ENCODE measurements at regions not wholly inside any gene's neighbourhood (a gene's known extent, or its start where the extent isn't known, plus 50 kb on each side); places are given as distances from the start of the nearest gene placed in this dataset.

DNA sequence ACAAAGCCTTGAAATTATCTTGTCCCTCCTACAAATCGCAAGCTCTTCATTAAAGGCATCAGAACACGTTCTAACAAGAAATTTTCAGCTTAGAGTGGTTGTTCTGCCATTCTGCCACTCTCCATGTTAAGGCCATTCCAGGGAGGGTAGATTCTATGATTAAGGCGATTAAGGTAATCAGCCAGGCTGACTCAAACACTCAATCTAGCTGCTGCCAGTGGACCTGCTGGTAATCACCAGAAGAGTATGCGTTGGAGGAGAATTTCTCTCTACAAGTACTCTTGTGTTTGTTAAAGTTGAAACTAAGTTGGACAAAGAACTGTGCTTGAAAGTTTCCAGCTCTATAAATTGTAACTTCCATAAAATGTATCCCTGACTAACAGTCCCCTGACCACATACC is 149.2 kb upstream of the COL1A2 start:
- Histone ChIP-seq H2AFZ (ENCODE audit: low read depth, low read length) (no peak overlapping the region), H3K4me2 (ENCODE audit: insufficient read depth, low read length) (no peak overlapping the region), H4K20me1 (replicated peaks; ENCODE audit: control insufficient read depth, insufficient read depth, low read length) (no peaks in the 10 kb centered on the region), H3K4me3 (no peak overlapping the region), H3K9ac (ENCODE audit: insufficient read depth in 1 of 2, low read depth in 2 of 2, low read length in 2 of 2) (no peak overlapping the region), H3K36me3 (ENCODE audit: control insufficient read depth, insufficient read depth, low read length) (no peaks in the 10 kb centered on the region), H3K27me3 (ENCODE audit: control insufficient read depth in 2 of 2, insufficient read depth in 2 of 2, low read length in 2 of 2) (no peaks in the 10 kb centered on the region), H3K9me3 (replicated peaks; ENCODE audit: control insufficient read depth, insufficient read depth, low read depth, low read length) (no peaks in the 10 kb centered on the region), H3K79me2 (ENCODE audit: control insufficient read depth, insufficient read depth, low read length) (no peaks in the 10 kb centered on the region), H3K9me1 (ENCODE audit: control insufficient read depth, insufficient read depth, low read length) (no peaks in the 10 kb centered on the region), H3K4me1 (replicated peaks in 1 of 2; ENCODE audit: control insufficient read depth in 2 of 2, insufficient read depth in 2 of 2, low read length in 2 of 2) (no peaks in the 10 kb centered on the region), H3K27ac (ENCODE audit: extremely low read depth, low read depth, low read length) (no peak overlapping the region)
- BruUV-seq (replicated peaks): no TSS peak
- TF ChIP-seq NFIX (CRISPR knock-in tag; IDR thresholded peaks at IDR 0.05; ENCODE audit: low read depth): no peak
- TF ChIP-seq ZNF79 (CRISPR knock-in tag; IDR thresholded peaks at IDR 0.05; ENCODE audit: low read depth): no peak
- no peak for TF ChIP-seq SNRNP70 (optimal IDR thresholded peaks at IDR 0.05; ENCODE audit: low read depth, low read length)
- TF ChIP-seq PHTF2 (CRISPR knock-in tag; IDR thresholded peaks at IDR 0.05): no peak
- no peak for TF ChIP-seq TGIF2 (CRISPR knock-in tag; IDR thresholded peaks at IDR 0.05)
- TF ChIP-seq, protein P1, sequence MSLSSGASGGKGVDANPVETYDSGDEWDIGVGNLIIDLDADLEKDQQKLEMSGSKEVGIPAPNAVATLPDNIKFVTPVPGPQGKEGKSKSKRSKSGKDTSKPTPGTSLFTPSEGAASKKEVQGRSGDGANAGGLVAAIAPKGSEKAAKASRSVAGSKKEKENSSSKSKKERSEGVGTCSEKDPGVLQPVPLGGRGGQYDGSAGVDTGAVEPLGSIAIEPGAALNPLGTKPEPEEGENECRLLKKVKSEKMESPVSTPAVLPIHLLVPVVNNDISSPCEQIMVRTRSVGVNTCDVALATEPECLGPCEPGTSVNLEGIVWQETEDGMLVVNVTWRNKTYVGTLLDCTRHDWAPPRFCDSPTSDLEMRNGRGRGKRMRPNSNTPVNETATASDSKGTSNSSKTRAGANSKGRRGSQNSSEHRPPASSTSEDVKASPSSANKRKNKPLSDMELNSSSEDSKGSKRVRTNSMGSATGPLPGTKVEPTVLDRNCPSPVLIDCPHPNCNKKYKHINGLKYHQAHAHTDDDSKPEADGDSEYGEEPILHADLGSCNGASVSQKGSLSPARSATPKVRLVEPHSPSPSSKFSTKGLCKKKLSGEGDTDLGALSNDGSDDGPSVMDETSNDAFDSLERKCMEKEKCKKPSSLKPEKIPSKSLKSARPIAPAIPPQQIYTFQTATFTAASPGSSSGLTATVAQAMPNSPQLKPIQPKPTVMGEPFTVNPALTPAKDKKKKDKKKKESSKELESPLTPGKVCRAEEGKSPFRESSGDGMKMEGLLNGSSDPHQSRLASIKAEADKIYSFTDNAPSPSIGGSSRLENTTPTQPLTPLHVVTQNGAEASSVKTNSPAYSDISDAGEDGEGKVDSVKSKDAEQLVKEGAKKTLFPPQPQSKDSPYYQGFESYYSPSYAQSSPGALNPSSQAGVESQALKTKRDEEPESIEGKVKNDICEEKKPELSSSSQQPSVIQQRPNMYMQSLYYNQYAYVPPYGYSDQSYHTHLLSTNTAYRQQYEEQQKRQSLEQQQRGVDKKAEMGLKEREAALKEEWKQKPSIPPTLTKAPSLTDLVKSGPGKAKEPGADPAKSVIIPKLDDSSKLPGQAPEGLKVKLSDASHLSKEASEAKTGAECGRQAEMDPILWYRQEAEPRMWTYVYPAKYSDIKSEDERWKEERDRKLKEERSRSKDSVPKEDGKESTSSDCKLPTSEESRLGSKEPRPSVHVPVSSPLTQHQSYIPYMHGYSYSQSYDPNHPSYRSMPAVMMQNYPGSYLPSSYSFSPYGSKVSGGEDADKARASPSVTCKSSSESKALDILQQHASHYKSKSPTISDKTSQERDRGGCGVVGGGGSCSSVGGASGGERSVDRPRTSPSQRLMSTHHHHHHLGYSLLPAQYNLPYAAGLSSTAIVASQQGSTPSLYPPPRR (CRISPR knock-in tag; IDR thresholded peaks at IDR 0.05; ENCODE audit: borderline replicate concordance): no peak
- TF ChIP-seq ZNF146 (CRISPR knock-in tag; IDR thresholded peaks at IDR 0.05; ENCODE audit: unreplicated experiment): no peak
- TF ChIP-seq ARHGAP35 (IDR thresholded peaks at IDR 0.05; ENCODE audit: partially characterized antibody): no peak
- no peak for TF ChIP-seq ZNF699 (CRISPR knock-in tag; IDR thresholded peaks at IDR 0.05; ENCODE audit: insufficient replicate concordance)
- TF ChIP-seq ZNF3 (CRISPR knock-in tag; IDR thresholded peaks at IDR 0.05): no peak
- TF ChIP-seq ATF7 (IDR thresholded peaks at IDR 0.05): no peak
- in situ Hi-C loops (cut with MboI) (no loop called here), intact Hi-C loops (cut with micrococcal nuclease) (no loop called here)
- ChIA-PET CTCF (ENCODE audit: low intra/inter-chr PET ratio) (no interaction called here), POLR2A (no interaction called here)
- WGBS (ENCODE audit: insufficient coverage, low coverage, missing lambda C conversion rate): 0% methylated on average over 4 of the region's 4 CpGs
- DNase-seq (ENCODE audit: extremely low read depth in 1 of 4, low spot score in 3 of 4) (no peak), ATAC-seq (no peak), FAIRE-seq (no peak)
